HG03469 (cell line): ENCODE measurements at regions not wholly inside any gene's neighbourhood (a gene's known extent, or its start where the extent isn't known, plus 50 kb on each side); places are given as distances from the start of the nearest gene placed in this dataset.

Source experiments
- ATAC-seq: cut with Tn5 transposase; IDR thresholded peaks from one replicate; pipeline ENCODE4 v1.9.1; 2021; ENCODE audit warnings: mild to moderate bottlenecking, moderate library complexity, moderate number of reproducible peaks; ENCODE audit not compliant: unreplicated experiment

GRCh38 chr18:41703744-41704530 lies 251.1 kb upstream of the PIK3C3 start:
- no peak for ATAC-seq

- no peak for ATAC-seq
Observed at GRCh38 chr18:41700416-41700815, 254.6 kb upstream of the PIK3C3 start.

GRCh38 chr18:41695441-41695840 lies 259.6 kb upstream of the PIK3C3 start:
- no peak for ATAC-seq

GRCh38 chr18:41693008-41693407 lies 262.0 kb upstream of the PIK3C3 start:
- ATAC-seq, result no peak

- no peak for ATAC-seq
Observed at GRCh38 chr18:41690332-41691127, 264.5 kb upstream of the PIK3C3 start.

GRCh38 chr18:41687138-41687537 lies 267.9 kb upstream of the PIK3C3 start:
- ATAC-seq, result no peak

- ATAC-seq, result no peak
Observed at GRCh38 chr18:41681138-41681880, 273.7 kb upstream of the PIK3C3 start.

- ATAC-seq, result no peak
Observed at GRCh38 chr18:41674506-41674905, 280.5 kb upstream of the PIK3C3 start.

GRCh38 chr18:41666231-41666630 lies 288.8 kb upstream of the PIK3C3 start:
- ATAC-seq, result no peak

- ATAC-seq, result no peak
Observed at GRCh38 chr18:41665210-41665609, 289.8 kb upstream of the PIK3C3 start.

GRCh38 chr18:41660654-41661053 lies 294.4 kb upstream of the PIK3C3 start:
- ATAC-seq, result no peak

GRCh38 chr18:41659438-41660130 lies 295.4 kb upstream of the PIK3C3 start:
- no peak for ATAC-seq

GRCh38 chr18:41657189-41657588 lies 297.8 kb upstream of the PIK3C3 start:
- no peak for ATAC-seq

GRCh38 chr18:41655074-41655473 lies 300.0 kb upstream of the PIK3C3 start:
- ATAC-seq, result no peak

- ATAC-seq, result no peak
Observed at GRCh38 chr18:41647914-41648313, 307.1 kb upstream of the PIK3C3 start.

GRCh38 chr18:41646915-41647620 lies 308.0 kb upstream of the PIK3C3 start:
- ATAC-seq, result no peak

- ATAC-seq, result no peak
Observed at GRCh38 chr18:41645589-41646360, 309.3 kb upstream of the PIK3C3 start.

- no peak for ATAC-seq
Observed at GRCh38 chr18:41644466-41644865, 310.6 kb upstream of the PIK3C3 start.

- no peak for ATAC-seq
Observed at GRCh38 chr18:41643427-41643826, 311.6 kb upstream of the PIK3C3 start.
